Astrocyte of the spinal cord (primary cell): ENCODE measurements at regions not wholly inside any gene's neighbourhood (a gene's known extent, or its start where the extent isn't known, plus 50 kb on each side); places are given as distances from the start of the nearest gene placed in this dataset.
A peak's percentile ranks its signal among the peaks of the same experiment; 100 is the strongest.

ENCODE experiments used
- DNase-seq: peaks from one replicate; pipeline ENCODE4 v3.0.0; 2011; ENCODE audit warnings: low read depth, low spot score
- H3K4me3 ChIP-seq: 2 replicates; pipeline ENCODE4 v1.5.1; 2011; ENCODE audit warnings: low read depth, mild to moderate bottlenecking, low read length, moderate library complexity
- in situ Hi-C: cut with HindIII; loops from 2 replicates; pipeline ENCODE4 v1.10.0; 2017; ENCODE audit warnings: low sequenced_read_pairs
- TF ChIP-seq, protein P1 (sequence below): IDR thresholded peaks from 2 replicates; pipeline ENCODE4 v1.5.1; 2012; ENCODE audit warnings: low read depth, mild to moderate bottlenecking, low read length, inconsistent platforms

DNA sequence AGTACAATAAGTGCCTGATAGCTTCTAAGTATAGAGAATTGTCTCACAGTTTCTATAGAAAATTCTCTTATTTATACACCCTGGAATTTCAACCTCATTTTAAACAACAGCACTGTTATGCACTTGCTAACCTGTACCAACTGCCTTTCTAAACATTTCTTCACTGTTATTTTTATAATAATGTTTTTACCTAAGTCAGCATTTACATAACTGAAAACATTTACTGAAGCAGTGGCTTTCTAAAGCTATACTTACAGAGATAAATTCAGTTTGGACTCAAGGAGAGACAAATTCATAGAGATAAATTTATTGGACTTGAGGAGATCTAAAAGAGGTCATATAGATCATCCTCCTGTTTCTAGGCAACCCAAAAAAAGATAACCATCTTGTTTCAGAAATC, 686.6 kb upstream of the FAT3 start:
- DNase-seq = no peak
- TF ChIP-seq, protein P1, sequence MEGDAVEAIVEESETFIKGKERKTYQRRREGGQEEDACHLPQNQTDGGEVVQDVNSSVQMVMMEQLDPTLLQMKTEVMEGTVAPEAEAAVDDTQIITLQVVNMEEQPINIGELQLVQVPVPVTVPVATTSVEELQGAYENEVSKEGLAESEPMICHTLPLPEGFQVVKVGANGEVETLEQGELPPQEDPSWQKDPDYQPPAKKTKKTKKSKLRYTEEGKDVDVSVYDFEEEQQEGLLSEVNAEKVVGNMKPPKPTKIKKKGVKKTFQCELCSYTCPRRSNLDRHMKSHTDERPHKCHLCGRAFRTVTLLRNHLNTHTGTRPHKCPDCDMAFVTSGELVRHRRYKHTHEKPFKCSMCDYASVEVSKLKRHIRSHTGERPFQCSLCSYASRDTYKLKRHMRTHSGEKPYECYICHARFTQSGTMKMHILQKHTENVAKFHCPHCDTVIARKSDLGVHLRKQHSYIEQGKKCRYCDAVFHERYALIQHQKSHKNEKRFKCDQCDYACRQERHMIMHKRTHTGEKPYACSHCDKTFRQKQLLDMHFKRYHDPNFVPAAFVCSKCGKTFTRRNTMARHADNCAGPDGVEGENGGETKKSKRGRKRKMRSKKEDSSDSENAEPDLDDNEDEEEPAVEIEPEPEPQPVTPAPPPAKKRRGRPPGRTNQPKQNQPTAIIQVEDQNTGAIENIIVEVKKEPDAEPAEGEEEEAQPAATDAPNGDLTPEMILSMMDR = no peak
- in situ Hi-C loops = no loop called here
- no peak overlapping the region for H3K4me3 ChIP-seq

DNA sequence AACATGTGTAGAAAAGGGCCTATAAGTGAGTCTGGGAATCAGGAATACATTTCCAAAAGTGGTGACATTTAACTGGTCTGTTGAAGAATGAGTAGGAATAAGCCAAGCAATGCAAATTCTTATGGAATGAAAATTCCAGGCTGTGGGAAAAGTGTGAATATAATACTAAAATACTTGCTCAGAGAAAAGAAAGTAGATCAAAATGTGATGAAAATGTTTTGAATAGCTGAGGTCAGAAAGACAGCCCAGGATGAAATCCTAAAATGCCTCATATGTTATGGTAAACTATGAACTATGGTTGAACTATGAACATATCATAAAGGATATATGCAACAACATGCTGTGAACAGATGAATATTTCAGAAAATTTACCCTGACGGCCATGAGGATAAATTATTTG, 688.3 kb upstream of the FAT3 start:
- no peak for DNase-seq
- TF ChIP-seq, protein P1 = no peak
- in situ Hi-C loops = no loop called here
- H3K4me3 ChIP-seq = no peak overlapping the region

DNA sequence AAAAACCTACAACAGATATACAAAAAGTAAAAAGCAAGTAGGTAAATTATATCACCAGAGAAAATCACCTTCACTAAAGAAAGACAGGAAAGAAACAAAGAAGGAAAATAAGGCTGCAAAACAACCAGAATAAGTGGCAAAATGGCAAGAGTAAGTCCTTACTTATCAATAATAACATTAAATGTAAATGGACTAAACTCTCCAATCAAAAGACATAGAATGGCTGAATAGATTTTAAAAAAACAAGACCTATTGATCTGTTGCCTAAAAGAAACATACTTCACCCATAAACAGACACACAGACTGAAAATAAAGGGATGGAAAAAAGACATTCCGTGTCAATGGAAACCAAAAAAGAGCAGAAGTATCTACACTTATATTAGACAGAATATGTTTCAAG, 695.7 kb upstream of the FAT3 start:
- in situ Hi-C loops = no loop called here
- H3K4me3 ChIP-seq = no peak overlapping the region
- TF ChIP-seq, protein P1 = no peak
- no peak for DNase-seq

DNA sequence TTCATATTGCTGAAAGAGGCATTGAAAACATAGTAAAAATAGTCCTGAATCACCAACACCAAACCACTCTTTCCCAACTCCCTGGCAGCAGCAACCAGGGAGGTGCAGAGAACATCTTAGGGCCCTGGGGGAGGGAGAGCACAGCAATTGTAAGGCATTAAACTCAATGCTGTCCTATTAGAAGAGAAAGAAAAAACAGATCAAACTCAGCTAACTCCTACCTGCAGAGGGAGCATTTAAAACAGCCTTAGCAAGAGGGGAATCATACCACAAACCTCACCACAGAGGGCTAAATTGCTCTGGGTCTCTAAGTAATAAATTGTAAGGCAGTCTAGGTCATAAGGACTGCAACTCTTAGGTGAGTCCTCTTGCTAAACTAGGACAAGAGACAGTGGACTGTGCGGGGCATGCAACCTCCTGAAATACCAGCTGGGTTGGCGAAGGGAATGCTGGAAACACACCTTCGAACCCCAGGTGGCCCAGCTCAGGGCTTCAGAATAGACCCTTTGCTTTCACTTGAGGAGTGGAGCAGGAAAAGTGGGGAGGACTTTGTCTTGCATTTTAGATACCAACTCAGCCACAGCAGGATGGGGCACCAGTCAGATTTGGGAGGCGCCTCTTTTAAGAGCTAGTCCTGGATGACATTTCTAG, 697.1 kb upstream of the FAT3 start:
- in situ Hi-C loops = no loop called here
- H3K4me3 ChIP-seq = no peak overlapping the region
- no peak for DNase-seq
- TF ChIP-seq, protein P1 = no peak

DNA sequence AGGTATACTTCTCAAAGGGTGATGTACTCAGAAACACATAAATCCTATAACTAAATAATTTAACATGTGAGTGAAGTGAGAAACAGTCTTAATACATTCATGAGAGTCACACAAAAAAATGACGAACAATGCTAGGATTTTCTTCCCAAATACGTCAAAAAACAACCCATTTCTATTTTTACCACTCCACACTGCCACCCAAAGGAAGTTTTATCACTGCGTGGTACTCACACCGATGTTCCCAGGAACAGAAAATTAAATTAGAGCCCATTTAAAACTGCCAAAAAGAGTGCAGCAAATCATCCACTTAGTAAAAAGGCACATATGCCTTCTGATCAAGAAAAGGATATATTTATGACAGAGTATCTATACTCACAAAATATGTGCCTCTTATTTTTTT, 710.9 kb upstream of the FAT3 start:
- DNase-seq = no peak
- H3K4me3 ChIP-seq = no peak overlapping the region
- TF ChIP-seq, protein P1 = peak; percentile 35
- in situ Hi-C loops = no loop called here

DNA sequence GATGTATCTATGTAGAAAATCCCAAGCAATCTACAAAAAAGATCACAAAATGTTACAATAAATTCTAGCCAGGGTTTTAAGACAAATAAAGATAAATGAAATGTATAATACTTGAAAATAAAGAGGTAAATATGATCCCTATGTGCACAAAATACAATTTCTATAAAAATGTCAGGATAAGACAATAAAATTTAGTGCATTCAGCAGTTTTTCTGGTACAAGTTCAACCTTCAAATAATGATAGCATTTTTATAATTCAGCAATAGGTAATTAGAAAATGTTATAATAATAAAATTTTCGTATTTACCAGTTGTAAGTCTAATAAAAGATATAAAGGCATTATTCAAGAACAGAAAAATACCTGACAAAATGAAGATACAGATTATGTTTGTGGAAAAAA, 726.8 kb upstream of the FAT3 start:
- in situ Hi-C loops = no loop called here
- H3K4me3 ChIP-seq = no peak overlapping the region
- TF ChIP-seq, protein P1 = no peak

More for the DNA sequence above, 726.8 kb upstream of the FAT3 start:
- no peak for DNase-seq
